ENCODE measurements at regions not wholly inside any gene's neighbourhood (a gene's known extent, or its start where the extent isn't known, plus 50 kb on each side); places are given as distances from the start of the nearest gene placed in this dataset.

- Histone ChIP-seq H3K9me3 (no peaks in the 10 kb centered on the region), H3K4me1 (ENCODE audit: control insufficient read depth in 1 of 2, insufficient read depth in 1 of 2, low read depth in 1 of 2, low read length in 1 of 2) (no peaks in the 10 kb centered on the region), H3K36me3 (no peaks in the 10 kb centered on the region), H3K4me3 (ENCODE audit: low read depth in 1 of 2, low read length in 1 of 2) (no peak overlapping the region), H3K27me3 (peaks cover 6% of the 10 kb centered on the region), H3K27ac (no peak overlapping the region)
- TF ChIP-seq CTCF (IDR thresholded peaks at IDR 0.05): no peak
Observed at GRCh38 chr6:40340957-40341356, 246.2 kb downstream of the LRFN2 start.

DNA sequence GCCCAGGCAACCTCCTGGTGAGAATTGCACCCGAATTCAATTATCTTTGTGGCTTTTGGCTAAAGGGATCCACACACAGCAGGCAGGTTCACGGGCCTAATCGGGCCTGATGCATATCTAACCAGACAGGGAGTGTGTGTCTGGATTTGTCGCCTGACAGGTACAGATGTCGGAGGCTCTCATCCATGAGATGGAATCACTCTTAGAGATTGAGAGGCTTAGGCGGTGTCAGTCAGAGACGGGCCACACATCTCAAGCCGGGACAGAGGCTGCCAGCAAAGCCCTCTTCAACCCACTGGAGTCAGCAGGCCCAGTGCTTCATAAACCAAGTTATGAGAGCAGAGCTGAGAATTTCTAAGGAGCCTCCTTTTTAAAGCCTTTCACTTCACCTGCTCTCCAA is 247.0 kb downstream of the LRFN2 start:
- H3K4me3 ChIP-seq (ENCODE audit: low read depth in 1 of 2, low read length in 1 of 2): no peak overlapping the region
- H3K9me3 ChIP-seq: no peaks in the 10 kb centered on the region
- no peak for TF ChIP-seq CTCF (IDR thresholded peaks at IDR 0.05)
- H3K36me3 ChIP-seq: no peaks in the 10 kb centered on the region
- H3K27me3 ChIP-seq: peaks cover 10% of the 10 kb centered on the region
- H3K27ac ChIP-seq: no peak overlapping the region
- H3K4me1 ChIP-seq (ENCODE audit: control insufficient read depth in 1 of 2, insufficient read depth in 1 of 2, low read depth in 1 of 2, low read length in 1 of 2): no peaks in the 10 kb centered on the region

- Histone ChIP-seq H3K36me3 (no peaks in the 10 kb centered on the region), H3K27ac (no peak overlapping the region), H3K4me1 (ENCODE audit: control insufficient read depth in 1 of 2, insufficient read depth in 1 of 2, low read depth in 1 of 2, low read length in 1 of 2) (no peaks in the 10 kb centered on the region), H3K9me3 (no peaks in the 10 kb centered on the region), H3K4me3 (ENCODE audit: low read depth in 1 of 2, low read length in 1 of 2) (no peak overlapping the region), H3K27me3 (peaks cover 26% of the 10 kb centered on the region)
- no peak for TF ChIP-seq CTCF (IDR thresholded peaks at IDR 0.05)
Observed at GRCh38 chr6:40338306-40338705, 248.9 kb downstream of the LRFN2 start.

- Histone ChIP-seq H3K27me3 (peaks cover 28% of the 10 kb centered on the region), H3K4me3 (ENCODE audit: low read depth in 1 of 2, low read length in 1 of 2) (no peak overlapping the region), H3K36me3 (no peaks in the 10 kb centered on the region), H3K9me3 (no peaks in the 10 kb centered on the region), H3K27ac (no peak overlapping the region), H3K4me1 (ENCODE audit: control insufficient read depth in 1 of 2, insufficient read depth in 1 of 2, low read depth in 1 of 2, low read length in 1 of 2) (no peaks in the 10 kb centered on the region)
- TF ChIP-seq CTCF (IDR thresholded peaks at IDR 0.05): no peak
Observed at GRCh38 chr6:40336940-40337760, 250.0 kb downstream of the LRFN2 start.

DNA sequence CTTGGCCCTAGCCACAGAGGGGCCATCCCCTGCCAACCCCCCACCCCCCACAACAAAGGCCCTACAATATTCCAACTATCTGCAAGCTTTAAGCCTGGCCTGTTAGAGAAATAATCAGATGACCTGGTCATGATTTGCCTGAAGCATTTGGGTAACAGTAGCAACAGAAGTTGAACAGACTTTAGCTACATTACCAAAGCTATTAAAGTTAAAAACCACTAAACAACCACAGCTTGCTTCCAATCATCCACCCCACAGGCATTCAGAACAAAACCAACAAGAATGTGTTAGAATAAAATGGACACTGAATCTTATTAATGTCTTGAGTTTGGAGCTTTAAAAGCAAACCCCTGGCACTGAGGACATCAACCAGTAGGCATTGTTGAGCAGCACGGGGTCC is 250.9 kb downstream of the LRFN2 start:
- no peaks in the 10 kb centered on the region for H3K36me3 ChIP-seq
- no peak overlapping the region for H3K27ac ChIP-seq
- no peaks in the 10 kb centered on the region for H3K4me1 ChIP-seq (ENCODE audit: control insufficient read depth in 1 of 2, insufficient read depth in 1 of 2, low read depth in 1 of 2, low read length in 1 of 2)
- no peak for TF ChIP-seq CTCF (IDR thresholded peaks at IDR 0.05)
- H3K4me3 ChIP-seq (ENCODE audit: low read depth in 1 of 2, low read length in 1 of 2): no peak overlapping the region
- peaks cover 37% of the 10 kb centered on the region for H3K27me3 ChIP-seq
- H3K9me3 ChIP-seq: no peaks in the 10 kb centered on the region

All from neutrophil (primary cell).